ENCODE measurements at regions not wholly inside any gene's neighbourhood (a gene's known extent, or its start where the extent isn't known, plus 50 kb on each side); places are given as distances from the start of the nearest gene placed in this dataset.

- TF ChIP-seq POLR2A (IDR thresholded peaks at IDR 0.05; ENCODE audit: extremely low read depth, insufficient read length) (no peak), CTCF (IDR thresholded peaks at IDR 0.05; ENCODE audit: low read depth, low read length) (no peak), MYC (IDR thresholded peaks at IDR 0.05; ENCODE audit: low read depth, low read length) (no peak), MAX (IDR thresholded peaks at IDR 0.05; ENCODE audit: low read depth, low read length) (no peak)
- DNase-seq (ENCODE audit: low read depth) = no peak
- H3K4me3 ChIP-seq (ENCODE audit: low read depth, low read length) = no peak overlapping the region
Measured at GRCh38 chr4:110305455-110305854, 107.0 kb upstream of the ELOVL6 start.

GRCh38 chr4:110296892-110297291, 98.5 kb upstream of the ELOVL6 start:
- TF ChIP-seq MYC (IDR thresholded peaks at IDR 0.05; ENCODE audit: low read depth, low read length) (no peak), MAX (IDR thresholded peaks at IDR 0.05; ENCODE audit: low read depth, low read length) (no peak), POLR2A (IDR thresholded peaks at IDR 0.05; ENCODE audit: extremely low read depth, insufficient read length) (no peak), CTCF (IDR thresholded peaks at IDR 0.05; ENCODE audit: low read depth, low read length) (no peak)
- no peak for DNase-seq (ENCODE audit: low read depth)
- H3K4me3 ChIP-seq (ENCODE audit: low read depth, low read length) = no peak overlapping the region

- DNase-seq (ENCODE audit: low read depth) = no peak
- no peak for TF ChIP-seq CTCF (IDR thresholded peaks at IDR 0.05; ENCODE audit: low read depth, low read length)
- TF ChIP-seq POLR2A (IDR thresholded peaks at IDR 0.05; ENCODE audit: extremely low read depth, insufficient read length) = no peak
- TF ChIP-seq MYC (IDR thresholded peaks at IDR 0.05; ENCODE audit: low read depth, low read length) = no peak
- TF ChIP-seq MAX (IDR thresholded peaks at IDR 0.05; ENCODE audit: low read depth, low read length) = no peak
- no peak overlapping the region for H3K4me3 ChIP-seq (ENCODE audit: low read depth, low read length)
Measured at GRCh38 chr4:110294165-110294564, 95.8 kb upstream of the ELOVL6 start.

GRCh38 chr4:110292994-110293744, 94.8 kb upstream of the ELOVL6 start:
- no peak for DNase-seq (ENCODE audit: low read depth)

GRCh38 chr4:110290511-110290910, 92.1 kb upstream of the ELOVL6 start:
- H3K4me3 ChIP-seq (ENCODE audit: low read depth, low read length) = no peak overlapping the region
- TF ChIP-seq POLR2A (IDR thresholded peaks at IDR 0.05; ENCODE audit: extremely low read depth, insufficient read length) (no peak), MAX (IDR thresholded peaks at IDR 0.05; ENCODE audit: low read depth, low read length) (no peak), CTCF (IDR thresholded peaks at IDR 0.05; ENCODE audit: low read depth, low read length) (no peak), MYC (IDR thresholded peaks at IDR 0.05; ENCODE audit: low read depth, low read length) (no peak)
- no peak for DNase-seq (ENCODE audit: low read depth)

More at GRCh38 chr4:110292994-110293744, 94.8 kb upstream of the ELOVL6 start:
- TF ChIP-seq MAX (IDR thresholded peaks at IDR 0.05; ENCODE audit: low read depth, low read length) (no peak), CTCF (IDR thresholded peaks at IDR 0.05; ENCODE audit: low read depth, low read length) (no peak), POLR2A (IDR thresholded peaks at IDR 0.05; ENCODE audit: extremely low read depth, insufficient read length) (no peak), MYC (IDR thresholded peaks at IDR 0.05; ENCODE audit: low read depth, low read length) (no peak)
- no peak overlapping the region for H3K4me3 ChIP-seq (ENCODE audit: low read depth, low read length)
